GM23338 (cell line): ENCODE measurements at regions not wholly inside any gene's neighbourhood (a gene's known extent, or its start where the extent isn't known, plus 50 kb on each side); places are given as distances from the start of the nearest gene placed in this dataset.
"Not testable (repeated sequence)": the region's sequence is repeated elsewhere in the genome, so short reads cannot be mapped to it uniquely, and the experiment has no call there.

ENCODE experiments used
- ATAC-seq: fragments of 200-7000 bp; cut with Tn5 transposase; 3 replicates; pipeline ENCODE4 v1.9.1; 2020
- DNase-seq: peaks from one replicate; pipeline ENCODE4 v3.0.0-alpha.2; 2015; ENCODE audit warnings: low spot score
- H2AFZ ChIP-seq: fragments of 200-600 bp; sonication (generic); 2 replicates; pipeline ENCODE4 v1.8.0; 2016; ENCODE audit warnings: antibody characterized with exemption, mild to moderate bottlenecking, moderate library complexity
- H3F3A ChIP-seq: fragments of 200-600 bp; sonication (generic); replicated peaks from 2 replicates; pipeline ENCODE4 v1.8.0; 2017; ENCODE audit warnings: antibody characterized with exemption, mixed run types, low read depth
- H3K27ac ChIP-seq: fragments of 200-600 bp; sonication (generic); 2 replicates; pipeline ENCODE4 v1.6.1; 2016; ENCODE audit warnings: low read depth
- H3K27me3 ChIP-seq: fragments of 200-600 bp; sonication (generic); 2 replicates; pipeline ENCODE4 v1.8.0; 2016; ENCODE audit warnings: mild to moderate bottlenecking, mixed run types, moderate library complexity; ENCODE audit not compliant: insufficient read depth
- H3K36me3 ChIP-seq: fragments of 200-600 bp; sonication (generic); 2 replicates; pipeline ENCODE4 v1.8.0; 2016; ENCODE audit warnings: mild to moderate bottlenecking; ENCODE audit not compliant: insufficient read depth
- H3K4me1 ChIP-seq: fragments of 200-600 bp; sonication (generic); 2 replicates; pipeline ENCODE4 v1.8.0; 2016; ENCODE audit warnings: mild to moderate bottlenecking, moderate library complexity; ENCODE audit not compliant: insufficient read depth
- H3K4me2 ChIP-seq: fragments of 200-600 bp; sonication (generic); 2 replicates; pipeline ENCODE4 v1.7.1; 2017; ENCODE audit warnings: mixed run types
- H3K4me3 ChIP-seq: fragments of 200-600 bp; sonication (generic); 2 replicates; pipeline ENCODE4 v1.6.1; 2016; ENCODE audit warnings: mixed run types
- H3K79me2 ChIP-seq: fragments of 200-600 bp; sonication (generic); replicated peaks from 2 replicates; pipeline ENCODE4 v1.8.0; 2017; ENCODE audit warnings: mild to moderate bottlenecking; ENCODE audit not compliant: insufficient read depth
- H3K9me2 ChIP-seq: fragments of 200-600 bp; sonication (generic); 2 replicates; pipeline ENCODE4 v1.8.0; 2017; ENCODE audit not compliant: insufficient read depth
- H4K20me1 ChIP-seq: fragments of 200-600 bp; sonication (generic); replicated peaks from 2 replicates; pipeline ENCODE4 v1.8.0; 2017; ENCODE audit warnings: mild to moderate bottlenecking; ENCODE audit not compliant: insufficient read depth
- H3K27ac Mint-ChIP-seq: 2 replicates; pipeline ENCODE4 v1.8.0; 2020; ENCODE audit warnings: inconsistent platforms, mild to moderate bottlenecking, moderate library complexity, mixed read lengths
- H3K27me3 Mint-ChIP-seq: 3 replicates; pipeline ENCODE4 v1.8.0; 2022; ENCODE audit warnings: low read depth, mild to moderate bottlenecking, moderate library complexity, mixed read lengths, inconsistent platforms; ENCODE audit not compliant: insufficient read depth, poor library complexity
- H3K36me3 Mint-ChIP-seq: 3 replicates; pipeline ENCODE4 v1.8.0; 2021; ENCODE audit warnings: low read depth, mild to moderate bottlenecking, inconsistent platforms, moderate library complexity, mixed read lengths
- H3K4me1 Mint-ChIP-seq: 3 replicates; pipeline ENCODE4 v1.8.0; 2020; ENCODE audit warnings: mild to moderate bottlenecking, inconsistent platforms, mixed read lengths
- H3K4me3 Mint-ChIP-seq: 3 replicates; pipeline ENCODE4 v1.8.0; 2021; ENCODE audit warnings: moderate library complexity, mild to moderate bottlenecking, inconsistent platforms, mixed read lengths
- H3K9me3 Mint-ChIP-seq: 3 replicates; pipeline ENCODE4 v1.8.0; 2020; ENCODE audit warnings: moderate library complexity, mild to moderate bottlenecking, inconsistent platforms, mixed read lengths
- EZH2phosphoT487 ChIP-seq: fragments of 200-600 bp; sonication (generic); IDR thresholded peaks from one replicate; pipeline ENCODE4 v1.8.1; 2018; ENCODE audit warnings: antibody characterized with exemption; ENCODE audit not compliant: unreplicated experiment
- JUNB ChIP-seq: IDR thresholded peaks from one replicate; pipeline ENCODE4 v1.6.1; 2016; ENCODE audit warnings: antibody characterized with exemption; ENCODE audit not compliant: unreplicated experiment
- NANOG ChIP-seq: IDR thresholded peaks from 2 replicates; pipeline ENCODE4 v1.6.1; 2016; ENCODE audit warnings: antibody characterized with exemption, borderline replicate concordance
- POLR2AphosphoS5 ChIP-seq: IDR thresholded peaks from 2 replicates; pipeline ENCODE4 v1.6.1; 2016; ENCODE audit warnings: antibody characterized with exemption, low read depth
- STAT1 ChIP-seq: IDR thresholded peaks from one replicate; pipeline ENCODE4 v1.6.1; 2016; ENCODE audit warnings: antibody characterized with exemption; ENCODE audit not compliant: unreplicated experiment
- ZNF114 ChIP-seq: fragments of 250-450 bp; sonication (Bioruptor Pico); IDR thresholded peaks from 2 replicates; pipeline ENCODE4 v1.5.0; 2020; ENCODE audit warnings: mild to moderate bottlenecking, moderate library complexity
- ZNF331 ChIP-seq: fragments of 250-450 bp; sonication (Bioruptor Pico); IDR thresholded peaks from 2 replicates; pipeline ENCODE4 v1.5.0; 2020; ENCODE audit warnings: low read depth, mild to moderate bottlenecking, moderate library complexity
- ZNF462 ChIP-seq: fragments of 250-450 bp; sonication (Bioruptor Pico); IDR thresholded peaks from 2 replicates; pipeline ENCODE4 v1.5.0; 2020; ENCODE audit warnings: mild to moderate bottlenecking, moderate library complexity

GRCh38 chr1:4179914-4180735 is 280.1 kb upstream of the C1orf174 start:
- H3K4me2 ChIP-seq = no peak overlapping the region
- TF ChIP-seq JUNB (no peak), ZNF114 (CRISPR knock-in tag) (no peak)

GRCh38 chr1:4186486-4186885 is 286.4 kb upstream of the C1orf174 start:
- not testable (repeated sequence) for H3K36me3 Mint-ChIP-seq

More at GRCh38 chr1:4179914-4180735, 280.1 kb upstream of the C1orf174 start:
- Mint-ChIP-seq H3K27me3 (peaks cover 3% of the 10 kb centered on the region), H3K27ac (no peak overlapping the region), H3K9me3 (peaks cover 53% of the 10 kb centered on the region), H3K4me3 (no peak overlapping the region), H3K4me1 (no peaks in the 10 kb centered on the region; the same call in 2 of the 3 replicates), H3K36me3 (peaks cover 24% of the 10 kb centered on the region)
- Histone ChIP-seq H3K27me3 (no peaks in the 10 kb centered on the region), H2AFZ (no peak overlapping the region), H3K4me1 (no peaks in the 10 kb centered on the region), H4K20me1 (no peaks in the 10 kb centered on the region), H3K79me2 (no peaks in the 10 kb centered on the region), H3K9me2 (no peaks in the 10 kb centered on the region), H3K36me3 (no peaks in the 10 kb centered on the region), H3F3A (no peaks in the 10 kb centered on the region), H3K27ac (no peak overlapping the region), H3K4me3 (no peak overlapping the region)
- ATAC-seq (no peak), DNase-seq (no peak)

GRCh38 chr1:4203501-4203900 is 303.4 kb upstream of the C1orf174 start:
- peaks cover 98% of the 10 kb centered on the region for H3K9me3 Mint-ChIP-seq
- H2AFZ ChIP-seq = no peak overlapping the region
- no peak for TF ChIP-seq STAT1
- TF ChIP-seq ZNF331 = no peak
- TF ChIP-seq ZNF114 (CRISPR knock-in tag) = no peak
- TF ChIP-seq POLR2AphosphoS5 = no peak
- TF ChIP-seq NANOG = no peak
- no peak for TF ChIP-seq EZH2phosphoT487
- TF ChIP-seq ZNF462 (CRISPR knock-in tag) = no peak
- no peak for TF ChIP-seq JUNB

More at GRCh38 chr1:4186486-4186885, 286.4 kb upstream of the C1orf174 start:
- not testable (repeated sequence) for H3K4me2 ChIP-seq, H3K27me3 Mint-ChIP-seq, H3K27me3 ChIP-seq, H4K20me1 ChIP-seq, H3K27ac ChIP-seq, ATAC-seq, H3K9me2 ChIP-seq, H3K36me3 ChIP-seq, H3K27ac Mint-ChIP-seq, H3K79me2 ChIP-seq, H3K4me1 Mint-ChIP-seq, H3K4me3 Mint-ChIP-seq, H2AFZ ChIP-seq, H3K4me1 ChIP-seq, H3K4me3 ChIP-seq, H3F3A ChIP-seq, DNase-seq
- peaks cover 31% of the 10 kb centered on the region for H3K9me3 Mint-ChIP-seq

More at GRCh38 chr1:4203501-4203900, 303.4 kb upstream of the C1orf174 start:
- H3K27ac Mint-ChIP-seq = no peak overlapping the region
- Histone ChIP-seq H3F3A (no peaks in the 10 kb centered on the region), H3K9me2 (no peaks in the 10 kb centered on the region), H3K36me3 (peaks cover 6% of the 10 kb centered on the region; the same call in 1 of the 2 replicates), H4K20me1 (no peaks in the 10 kb centered on the region), H3K4me1 (no peaks in the 10 kb centered on the region), H3K4me2 (no peak overlapping the region), H3K4me3 (no peak overlapping the region), H3K79me2 (no peaks in the 10 kb centered on the region), H3K27me3 (no peaks in the 10 kb centered on the region), H3K27ac (no peak overlapping the region)
- H3K27me3 Mint-ChIP-seq = peaks cover 4% of the 10 kb centered on the region
- no peaks in the 10 kb centered on the region for H3K4me1 Mint-ChIP-seq
- ATAC-seq = no peak
- H3K36me3 Mint-ChIP-seq = peaks cover 15% of the 10 kb centered on the region; the same call in 2 of the 3 replicates
- H3K4me3 Mint-ChIP-seq = no peak overlapping the region
- DNase-seq = no peak
